ENCODE measurements at regions not wholly inside any gene's neighbourhood (a gene's known extent, or its start where the extent isn't known, plus 50 kb on each side); places are given as distances from the start of the nearest gene placed in this dataset.

DNA sequence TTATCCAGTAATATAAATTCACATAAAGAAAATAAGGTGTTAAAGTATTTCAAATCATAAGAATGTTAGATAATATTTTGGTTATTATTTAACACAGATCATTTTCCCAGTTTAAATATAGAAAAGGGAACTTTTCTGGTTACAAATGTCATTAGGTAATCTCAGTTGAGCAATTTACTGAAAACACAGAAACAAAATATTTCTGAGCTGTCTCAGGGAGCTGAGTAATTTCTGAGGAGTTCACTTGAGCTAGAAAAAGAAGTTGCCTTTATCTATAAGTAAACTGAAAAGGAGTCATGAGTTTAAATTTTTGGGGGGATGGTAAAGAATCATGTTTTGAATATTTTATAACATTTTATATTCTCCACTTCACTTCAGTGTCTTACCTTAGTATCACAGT, 855.4 kb upstream of the ARPP21 start:
- H3K4me3 ChIP-seq (ENCODE audit: low read depth, low read length): no peak overlapping the region
- TF ChIP-seq CTCF (IDR thresholded peaks at IDR 0.05; ENCODE audit: low read depth, low read length, missing control alignments): no peak
- DNase-seq (ENCODE audit: low read depth): no peak

DNA sequence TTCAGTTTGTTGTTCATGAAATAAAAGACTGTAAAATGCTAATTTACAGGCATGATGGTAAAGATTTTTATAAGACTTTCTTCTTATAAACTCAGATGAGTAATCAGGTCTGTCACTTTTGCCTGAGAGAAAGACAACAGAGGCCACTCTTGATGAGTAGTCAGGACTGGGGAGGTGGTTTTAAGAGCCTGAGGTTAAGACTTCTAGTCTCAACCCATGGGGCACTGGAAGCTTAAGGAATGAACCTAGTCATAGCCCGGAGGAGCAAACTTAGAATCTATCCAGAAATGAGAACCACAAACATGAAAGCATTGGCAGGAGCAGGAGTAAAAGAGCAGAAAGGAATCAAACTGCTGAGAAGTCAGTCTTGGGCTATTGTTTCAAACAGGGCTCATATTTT, 846.3 kb upstream of the ARPP21 start:
- no peak for TF ChIP-seq CTCF (IDR thresholded peaks at IDR 0.05; ENCODE audit: low read depth, low read length, missing control alignments)
- H3K4me3 ChIP-seq (ENCODE audit: low read depth, low read length): no peak overlapping the region
- DNase-seq (ENCODE audit: low read depth): no peak

DNA sequence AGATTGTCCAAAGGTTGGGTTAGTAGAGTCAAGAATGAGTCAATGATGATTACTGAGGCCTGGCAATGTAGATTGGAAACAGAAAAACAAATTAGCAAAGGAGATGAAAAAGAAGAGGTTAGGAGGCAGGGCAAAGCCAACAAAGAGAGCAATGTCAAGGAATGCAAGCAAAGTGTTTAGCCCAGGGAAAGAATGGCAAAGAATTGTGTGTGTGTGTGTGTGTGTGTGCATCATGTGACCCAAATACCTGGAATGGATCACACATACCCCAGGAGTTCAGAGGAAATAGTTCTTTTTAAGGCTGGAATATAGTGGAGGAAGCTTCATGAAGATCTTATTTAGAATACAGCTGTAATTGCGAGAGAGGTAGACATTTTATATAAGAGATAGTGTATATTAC, 831.7 kb upstream of the ARPP21 start:
- no peak for DNase-seq (ENCODE audit: low read depth)
- TF ChIP-seq CTCF (IDR thresholded peaks at IDR 0.05; ENCODE audit: low read depth, low read length, missing control alignments): no peak
- H3K4me3 ChIP-seq (ENCODE audit: low read depth, low read length): no peak overlapping the region

- no peak for TF ChIP-seq CTCF (IDR thresholded peaks at IDR 0.05; ENCODE audit: low read depth, low read length, missing control alignments)
- no peak for DNase-seq (ENCODE audit: low read depth)
These were observed 831.0 kb upstream of the ARPP21 start for GRCh38 chr3:34808287-34808686.

GRCh38 chr3:34828847-34829246, 810.5 kb upstream of the ARPP21 start:
- H3K4me3 ChIP-seq (ENCODE audit: low read depth, low read length): no peak overlapping the region
- no peak for DNase-seq (ENCODE audit: low read depth)
- no peak for TF ChIP-seq CTCF (IDR thresholded peaks at IDR 0.05; ENCODE audit: low read depth, low read length, missing control alignments)

More at GRCh38 chr3:34808287-34808686, 831.0 kb upstream of the ARPP21 start:
- H3K4me3 ChIP-seq (ENCODE audit: low read depth, low read length): no peak overlapping the region

GRCh38 chr3:34832865-34833508, 806.3 kb upstream of the ARPP21 start:
- no peak for TF ChIP-seq CTCF (IDR thresholded peaks at IDR 0.05; ENCODE audit: low read depth, low read length, missing control alignments)
- no peak for DNase-seq (ENCODE audit: low read depth)
- no peak overlapping the region for H3K4me3 ChIP-seq (ENCODE audit: low read depth, low read length)

Data from GM12864 (cell line).